GM18858 (cell line): ENCODE measurements at regions not wholly inside any gene's neighbourhood (a gene's known extent, or its start where the extent isn't known, plus 50 kb on each side); places are given as distances from the start of the nearest gene placed in this dataset.
"Not testable (repeated sequence)": the region's sequence is repeated elsewhere in the genome, so short reads cannot be mapped to it uniquely, and the experiment has no call there.

ENCODE experiments used
- ATAC-seq: cut with Tn5 transposase; IDR thresholded peaks from one replicate; pipeline ENCODE4 v1.9.1; 2021; ENCODE audit not compliant: unreplicated experiment

- ATAC-seq = no peak
Observed at GRCh38 chr5:118111956-118112355, 876.4 kb downstream of the DTWD2 start.

DNA sequence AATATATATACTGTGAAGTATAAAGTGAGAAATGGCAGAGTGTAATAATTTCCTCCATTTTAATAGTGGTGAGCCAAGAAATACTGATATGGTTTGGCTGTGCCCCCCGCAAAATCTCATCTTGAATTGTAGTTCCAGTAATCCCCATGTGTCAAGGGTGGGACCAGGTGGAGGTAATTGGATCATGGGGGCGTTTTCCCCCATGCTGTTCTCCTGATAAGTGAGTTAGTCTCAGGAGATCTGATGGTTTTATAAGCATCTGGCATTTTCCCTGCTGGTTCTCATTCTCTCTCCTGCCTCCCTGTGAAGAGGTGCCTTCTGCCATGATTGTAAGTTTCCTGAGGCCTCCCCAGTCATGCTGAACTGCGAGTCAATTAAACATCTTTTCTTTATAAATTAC, 881.1 kb downstream of the DTWD2 start:
- not testable (repeated sequence) for ATAC-seq

DNA sequence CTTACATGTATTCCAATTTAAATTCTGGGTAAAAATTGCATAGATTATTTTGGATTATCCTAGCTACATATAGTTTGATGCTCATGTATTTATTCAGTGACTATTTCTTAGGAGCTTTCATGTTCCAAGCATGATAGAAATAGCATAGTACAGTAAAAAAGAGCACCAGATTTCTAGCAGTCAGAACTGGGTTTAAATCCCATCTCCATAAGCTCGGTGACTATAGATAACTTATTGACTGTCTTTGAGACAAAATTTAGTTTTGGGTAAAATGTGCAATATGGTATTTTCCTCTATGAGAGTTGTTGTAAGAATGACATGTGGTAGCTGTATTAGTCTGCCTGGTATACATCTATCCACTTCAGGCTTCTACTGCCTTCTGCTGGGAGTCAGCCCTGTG, 889.6 kb downstream of the DTWD2 start:
- no peak for ATAC-seq

GRCh38 chr5:118095115-118095514, 893.2 kb downstream of the DTWD2 start:
- no peak for ATAC-seq

- no peak for ATAC-seq
Observed at GRCh38 chr5:118088448-118088847, 899.9 kb downstream of the DTWD2 start.

DNA sequence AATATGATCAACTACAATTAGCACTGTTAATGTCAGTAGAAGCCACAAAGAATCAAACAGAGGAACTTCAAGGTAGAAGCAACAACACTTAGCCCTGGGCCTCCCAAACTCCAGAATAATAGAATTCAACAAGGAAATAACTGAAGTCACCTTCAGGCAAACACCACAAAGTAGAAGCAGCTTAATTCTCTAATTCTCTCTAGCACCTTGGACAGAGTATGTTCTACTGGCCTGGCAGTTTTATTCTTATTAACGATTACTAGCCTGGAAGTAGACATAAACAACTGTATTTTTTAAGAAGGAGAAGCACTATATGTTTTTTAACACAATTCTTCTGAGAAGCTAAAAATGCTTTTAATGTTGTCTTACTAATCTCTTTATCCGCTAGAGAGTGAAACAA, 911.9 kb downstream of the DTWD2 start:
- ATAC-seq = no peak

DNA sequence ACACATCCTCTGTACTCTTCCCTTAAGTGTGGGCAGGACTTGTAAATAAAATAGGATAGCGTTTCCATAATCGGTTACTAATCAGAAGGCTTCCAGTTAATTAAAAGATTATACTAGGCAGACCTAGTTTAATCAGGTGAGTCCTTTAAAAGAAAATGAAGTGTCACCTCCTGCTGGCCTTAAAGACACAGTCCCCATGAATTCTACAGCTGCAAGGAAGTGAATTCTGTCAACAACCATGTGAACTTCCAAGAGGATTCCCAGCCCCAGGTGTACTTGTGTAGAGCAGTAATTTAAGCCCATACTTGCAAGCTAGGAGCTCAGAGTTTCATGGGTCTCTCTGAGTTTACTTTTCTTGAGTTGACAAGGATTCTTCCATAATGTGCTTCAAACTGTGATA, 918.3 kb downstream of the DTWD2 start:
- ATAC-seq = no peak

- ATAC-seq = no peak
Observed at GRCh38 chr5:118069452-118069851, 918.9 kb downstream of the DTWD2 start.

DNA sequence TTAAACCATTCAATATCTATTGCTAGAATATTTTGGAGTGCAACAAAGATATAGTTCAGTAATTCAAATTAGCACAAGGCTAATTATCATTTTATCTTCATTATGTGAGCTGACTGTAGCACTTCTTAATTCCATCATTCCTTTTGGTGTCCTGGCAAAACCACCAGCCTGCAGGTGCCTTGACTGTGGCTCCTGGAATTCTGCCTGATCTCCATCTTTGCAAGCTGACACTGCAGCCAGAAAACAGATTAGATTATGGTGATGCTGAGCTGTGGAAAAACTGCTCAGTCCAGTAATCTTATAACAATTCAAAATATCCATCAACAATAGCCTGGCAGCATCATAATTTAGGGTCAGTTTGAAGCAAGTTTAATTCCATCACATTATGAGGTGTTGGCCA, 919.5 kb downstream of the DTWD2 start:
- no peak for ATAC-seq

- not testable (repeated sequence) for ATAC-seq
Observed at GRCh38 chr5:118063836-118064235, 924.5 kb downstream of the DTWD2 start.

- no peak for ATAC-seq
Observed at GRCh38 chr5:118060833-118061232, 927.5 kb downstream of the DTWD2 start.

GRCh38 chr5:118052503-118052902, 935.8 kb downstream of the DTWD2 start:
- no peak for ATAC-seq

DNA sequence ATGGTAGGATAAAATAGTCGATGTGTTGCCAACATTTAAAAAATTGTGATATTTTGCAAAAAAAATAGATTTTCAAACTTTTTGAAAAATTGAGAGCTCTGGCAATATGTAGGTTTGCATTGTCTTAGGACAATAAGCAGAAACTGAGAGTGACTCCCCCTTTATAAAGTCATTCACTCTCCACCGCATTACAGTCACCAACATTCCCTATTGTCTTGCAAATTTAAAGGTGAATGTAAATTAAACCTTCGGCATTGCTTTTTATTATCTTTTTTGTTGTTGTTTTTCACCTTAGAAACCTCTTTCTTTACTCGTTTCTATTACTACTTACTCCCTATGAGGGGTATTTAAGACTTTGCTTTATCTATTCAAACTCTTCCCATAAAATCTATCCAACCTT, 944.2 kb downstream of the DTWD2 start:
- no peak for ATAC-seq

DNA sequence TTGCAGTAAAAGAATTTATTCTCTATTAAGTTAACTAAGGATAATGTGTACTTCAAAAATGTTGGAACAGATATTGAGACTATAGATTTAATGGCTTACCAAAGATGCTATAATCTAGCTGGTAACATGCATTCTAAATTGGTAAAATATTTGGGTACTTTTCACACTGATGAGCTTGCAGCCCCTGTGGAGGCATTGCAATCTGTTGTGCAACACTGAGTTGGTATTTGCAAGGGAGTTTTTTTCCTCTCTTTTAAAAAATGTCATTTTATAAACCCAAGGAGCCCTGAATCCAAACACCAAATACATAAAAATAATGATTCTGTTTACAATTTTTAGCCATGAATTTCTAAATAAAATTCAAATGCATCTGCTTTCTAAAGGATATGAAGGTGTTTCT, 944.8 kb downstream of the DTWD2 start:
- no peak for ATAC-seq

DNA sequence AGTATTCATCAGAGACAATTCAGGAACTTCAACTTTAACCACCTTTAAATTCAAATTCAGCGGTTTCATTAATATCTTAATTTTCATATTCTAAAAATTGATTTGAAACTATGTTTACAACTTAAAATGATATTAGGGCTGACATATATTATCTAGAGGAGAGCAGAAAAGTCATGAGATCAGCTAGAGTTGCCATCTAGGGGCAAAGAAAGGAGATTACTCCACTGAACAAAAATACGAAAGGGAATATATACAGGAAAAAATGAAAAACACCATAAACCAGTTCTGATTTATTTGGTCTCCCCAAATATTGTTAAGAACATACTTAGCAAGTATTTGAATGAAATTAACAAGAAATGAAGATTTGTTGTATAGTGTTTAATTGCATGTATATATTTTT, 946.3 kb downstream of the DTWD2 start:
- no peak for ATAC-seq

GRCh38 chr5:118040496-118040895, 947.9 kb downstream of the DTWD2 start:
- no peak for ATAC-seq

- ATAC-seq = no peak
Observed at GRCh38 chr5:118033686-118034338, 954.5 kb downstream of the DTWD2 start.

DNA sequence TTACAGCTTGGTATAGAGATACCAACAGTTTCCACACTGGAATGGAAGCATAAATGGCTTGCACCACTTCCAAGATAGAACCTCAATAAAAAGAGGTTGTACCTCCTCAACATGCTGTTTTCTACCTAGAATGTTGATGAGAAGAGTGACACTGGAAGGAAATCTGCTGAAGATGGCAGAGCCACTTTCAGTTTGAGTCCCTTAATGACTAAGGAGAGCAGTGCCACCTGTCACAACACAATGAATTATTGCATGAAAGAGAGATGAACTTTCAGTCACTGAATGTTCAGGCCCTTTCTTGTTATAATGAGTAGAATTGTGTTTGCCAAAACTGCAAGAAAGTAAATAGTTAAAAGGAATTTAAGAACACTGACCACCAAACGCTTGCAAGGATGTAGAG, 958.5 kb downstream of the DTWD2 start:
- ATAC-seq = no peak

- no peak for ATAC-seq
Observed at GRCh38 chr5:118022062-118022461, 966.3 kb downstream of the DTWD2 start.

DNA sequence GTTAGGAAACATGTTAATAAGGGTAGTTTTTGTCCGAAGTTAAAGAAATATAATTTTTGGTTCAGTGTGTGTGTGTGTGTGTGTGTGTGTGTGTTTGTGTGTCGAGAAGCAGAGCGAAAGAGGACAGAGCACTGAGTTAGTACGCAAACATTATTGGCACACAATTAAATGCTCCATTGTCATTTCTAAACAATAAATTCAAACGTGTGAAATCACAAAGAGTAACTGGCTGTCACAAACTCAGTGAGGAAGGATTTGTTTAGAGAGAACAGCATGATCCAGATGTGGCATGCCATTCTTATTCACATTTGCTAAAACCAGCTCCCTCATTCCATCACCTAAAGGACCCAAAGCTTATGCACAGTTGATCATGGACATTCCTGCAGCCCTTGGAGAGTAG, 970.8 kb downstream of the DTWD2 start:
- no peak for ATAC-seq

GRCh38 chr5:118016396-118016795, 972.0 kb downstream of the DTWD2 start:
- ATAC-seq = no peak

DNA sequence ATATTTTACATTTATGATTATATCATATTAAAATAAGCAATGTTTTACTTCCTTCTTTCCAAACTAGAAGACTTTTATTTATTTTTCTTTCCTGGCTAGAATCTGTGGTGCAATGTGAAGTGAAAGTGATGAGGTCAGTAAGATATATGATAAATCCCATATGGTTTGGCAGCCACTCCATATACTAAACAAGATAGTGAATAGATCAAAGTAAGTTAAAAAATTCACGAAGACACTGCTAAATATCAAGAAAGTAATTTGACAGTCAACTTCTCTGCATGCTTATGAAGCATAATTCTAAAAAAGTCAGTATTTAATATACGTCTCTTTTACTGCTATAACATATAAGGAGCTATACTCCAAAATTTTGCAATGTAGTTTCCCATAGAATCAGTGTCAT, 972.8 kb downstream of the DTWD2 start:
- ATAC-seq = no peak

- ATAC-seq = no peak
Observed at GRCh38 chr5:118009741-118010297, 978.5 kb downstream of the DTWD2 start.
